Glomerular visceral epithelial cell (primary cell): ENCODE measurements at regions not wholly inside any gene's neighbourhood (a gene's known extent, or its start where the extent isn't known, plus 50 kb on each side); places are given as distances from the start of the nearest gene placed in this dataset.

Experiments used
- DNase-seq: peaks from one replicate; pipeline ENCODE4 v3.0.0-alpha.2; 2016; ENCODE audit errors: extremely low spot score

DNA sequence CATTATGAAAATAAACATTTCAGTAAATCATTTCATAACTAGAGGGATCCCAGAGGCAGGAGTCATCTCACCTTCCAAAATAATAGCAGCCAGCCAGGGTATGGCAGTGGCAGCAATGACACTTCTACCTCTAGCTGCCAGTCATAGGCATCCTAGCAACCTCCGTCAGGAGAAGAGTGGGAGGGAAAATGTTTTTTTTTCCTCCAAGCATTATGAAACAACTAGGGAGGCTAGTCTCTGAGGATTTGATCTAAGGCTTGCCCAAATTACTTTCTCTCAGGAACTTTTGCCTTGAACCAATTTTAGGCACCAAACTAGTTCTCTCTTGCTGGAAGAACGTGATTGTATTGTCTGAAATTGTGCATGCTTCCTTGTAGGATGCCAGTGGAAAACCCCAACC is 208.7 kb upstream of the PREP start:
- DNase-seq, result no peak

DNA sequence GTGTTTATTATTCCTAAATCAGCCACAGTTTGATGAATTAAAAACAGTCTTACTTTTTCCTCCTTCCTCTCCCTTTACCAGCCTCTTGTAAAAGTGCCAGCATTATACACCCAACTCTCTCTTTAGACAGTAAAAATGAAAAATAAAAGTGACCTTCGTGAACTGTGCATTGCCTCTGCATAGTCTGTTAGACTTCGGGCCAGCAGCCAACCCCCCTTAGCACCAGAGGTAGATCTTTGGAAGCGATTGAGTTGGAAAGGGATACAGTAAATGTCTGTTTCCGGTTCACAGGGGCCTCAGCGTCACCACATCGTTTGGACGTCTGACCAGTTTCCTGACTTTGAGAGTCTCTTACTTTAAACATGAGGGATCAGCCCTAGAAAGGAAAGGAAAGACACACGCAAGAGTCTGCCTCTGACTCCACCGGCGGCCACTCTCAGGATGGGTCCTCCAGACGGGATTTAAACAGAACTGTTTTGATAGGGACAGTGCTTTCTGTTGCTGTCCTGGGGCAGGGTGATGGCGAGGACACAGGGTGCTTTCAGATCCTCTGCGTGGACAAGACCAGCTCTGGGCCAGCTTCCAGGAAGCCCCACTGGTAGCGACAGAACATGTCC is 206.6 kb upstream of the PREP start:
- peak; percentile 38 for DNase-seq

DNA sequence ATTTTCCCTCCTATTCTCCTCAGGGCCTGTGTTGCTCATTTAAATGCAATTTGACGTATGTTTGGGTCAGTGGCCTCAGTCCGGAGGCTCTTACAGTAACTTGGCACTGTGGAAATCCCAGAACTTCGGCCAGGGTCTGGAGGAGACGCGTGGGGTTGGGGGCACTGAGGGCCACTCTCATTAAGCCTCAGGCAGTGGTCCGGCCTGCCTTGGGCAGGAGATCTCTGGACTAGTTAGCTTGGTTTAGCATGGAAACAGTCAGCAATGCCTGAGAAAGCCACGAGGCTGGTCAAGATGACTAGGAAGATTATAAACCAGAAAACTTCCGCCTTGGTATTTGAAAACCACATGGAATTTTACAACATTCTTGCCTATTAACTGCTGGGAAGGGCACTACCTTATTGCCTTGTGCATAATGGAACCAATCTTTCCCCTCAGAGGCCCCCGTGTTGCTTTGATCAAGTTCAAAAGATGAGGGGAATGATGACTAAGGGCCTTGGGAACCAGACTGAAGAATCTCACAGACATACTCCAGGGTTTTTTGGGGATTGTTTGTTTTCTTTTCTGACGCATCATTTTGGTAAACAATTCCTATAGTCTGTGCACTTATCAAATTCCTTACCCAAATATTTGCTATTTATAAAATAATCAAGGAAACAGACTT is 206.0 kb upstream of the PREP start:
- DNase-seq, result peak; percentile 93

DNA sequence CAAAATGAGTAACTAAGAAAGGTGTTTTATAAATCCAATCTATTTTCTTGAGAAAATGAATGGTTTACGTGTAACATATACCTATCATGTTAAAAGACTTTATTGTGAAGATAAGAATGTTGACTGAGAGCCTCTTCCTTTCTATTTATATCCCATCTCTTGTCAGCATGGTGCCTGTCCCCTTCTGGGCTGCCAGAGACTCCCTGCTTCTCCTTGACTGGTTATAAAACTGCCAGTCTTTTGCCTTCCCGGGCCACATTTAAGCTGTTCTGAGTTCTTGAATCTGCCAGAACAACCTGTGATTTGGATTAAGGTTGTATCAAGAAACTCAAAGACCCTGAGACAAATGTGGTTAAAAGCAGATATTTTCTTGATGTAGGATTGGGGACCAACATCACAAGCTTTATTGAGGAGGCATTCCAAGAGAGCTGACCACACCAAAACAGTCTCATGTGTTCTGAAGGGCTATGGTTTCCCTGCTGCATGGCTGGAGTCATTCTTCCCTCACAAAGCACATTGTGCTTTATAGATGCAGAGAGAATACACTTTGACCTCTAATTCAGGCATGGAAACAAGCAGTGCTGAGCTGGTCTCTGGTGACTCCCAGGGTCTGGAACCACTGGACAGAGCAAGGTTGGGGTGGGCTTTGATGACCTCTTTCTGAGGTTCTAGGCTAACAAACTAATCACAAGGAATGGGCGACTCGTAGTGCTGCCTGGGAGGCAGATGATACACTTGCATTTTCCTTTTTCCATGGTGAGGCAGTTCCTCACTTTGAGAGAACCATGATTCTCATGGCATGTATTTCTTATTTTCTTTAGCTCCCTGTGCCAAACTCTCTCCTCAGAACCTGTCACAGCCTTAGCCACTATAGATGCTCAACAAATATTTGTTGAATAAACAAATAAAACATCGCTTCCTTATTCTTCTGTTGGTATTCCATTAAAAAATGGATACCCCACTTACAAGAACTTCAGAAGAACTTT is 205.0 kb upstream of the PREP start:
- no peak for DNase-seq

DNA sequence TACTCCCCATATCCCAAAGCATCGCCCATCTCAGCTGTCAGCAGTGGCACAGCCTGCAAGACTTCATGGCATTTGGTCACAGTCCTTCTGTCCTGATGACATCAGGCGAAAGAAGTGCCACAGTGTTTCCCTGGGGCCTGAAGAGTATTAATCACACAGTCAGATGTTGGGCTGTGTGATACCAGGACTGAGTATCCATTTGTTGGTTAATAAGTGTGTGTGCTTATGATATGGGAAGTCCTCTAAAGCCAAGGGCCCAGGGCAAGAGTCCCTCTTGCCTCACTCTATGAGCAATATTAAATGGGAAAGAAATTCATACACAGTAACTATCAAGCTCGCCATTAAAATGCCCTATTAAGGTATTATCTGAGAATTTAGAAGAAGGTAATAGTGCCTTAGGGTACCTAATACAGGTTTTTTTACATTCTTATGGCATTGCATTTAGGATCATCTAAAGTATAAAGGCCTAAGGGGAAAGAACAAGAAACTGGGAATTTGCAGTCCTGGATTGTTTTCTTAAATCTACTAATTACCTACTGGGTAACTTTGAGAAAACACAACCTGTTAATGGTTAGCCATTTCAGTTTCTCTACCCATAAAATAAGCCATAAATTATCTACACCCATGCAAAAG is 204.1 kb upstream of the PREP start:
- DNase-seq, result no peak

DNA sequence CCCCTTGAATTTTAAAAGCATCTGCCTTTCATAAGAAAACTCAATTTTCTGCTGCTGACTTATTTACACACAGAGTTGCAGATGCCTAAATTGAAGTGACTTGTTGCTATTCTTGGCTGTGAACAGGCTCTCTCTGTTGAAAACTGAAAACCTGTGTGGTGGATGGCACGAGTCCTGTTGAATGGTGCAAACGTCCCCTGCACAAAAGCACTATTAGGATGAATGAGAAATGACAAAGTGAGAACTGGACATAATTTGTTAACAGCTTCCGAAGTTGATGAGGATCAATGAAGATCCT is 201.7 kb upstream of the PREP start:
- no peak for DNase-seq

DNA sequence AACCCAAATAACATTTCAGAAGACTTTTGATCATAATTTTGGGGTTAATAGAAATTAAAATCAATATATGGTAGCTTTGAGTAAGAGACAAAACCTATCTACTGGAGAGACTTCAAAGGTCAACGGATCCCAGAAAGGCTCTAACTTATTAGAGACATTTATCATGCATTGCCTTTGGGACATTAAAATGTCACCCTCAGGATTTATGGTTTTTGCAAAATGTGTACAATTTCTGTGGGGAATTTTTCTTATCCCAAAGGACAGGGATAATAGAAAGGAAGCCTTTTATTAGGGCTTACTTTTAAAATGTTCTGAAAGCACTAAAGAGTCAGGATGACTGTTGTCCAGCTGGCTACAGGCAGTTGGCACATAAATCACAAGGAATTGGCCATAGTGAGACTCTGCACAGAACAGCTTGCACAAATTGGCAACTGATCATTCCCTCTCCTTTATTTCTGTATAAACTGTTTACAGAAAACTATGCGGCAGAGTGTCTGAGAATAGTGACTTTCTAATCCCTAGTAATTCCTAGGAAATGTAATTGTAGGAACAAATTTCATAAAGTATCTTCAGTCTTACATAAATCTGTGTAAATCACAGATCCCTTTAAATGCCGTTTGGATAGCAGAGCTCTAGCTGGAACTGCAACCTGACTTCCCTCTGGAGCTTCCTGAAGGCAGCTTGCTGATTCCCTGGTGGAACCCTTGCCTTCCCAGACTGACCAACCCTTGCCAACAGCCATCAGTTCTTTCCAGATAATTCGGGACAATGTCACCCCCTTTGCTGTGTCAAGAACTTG is 201.1 kb upstream of the PREP start:
- no peak for DNase-seq

DNA sequence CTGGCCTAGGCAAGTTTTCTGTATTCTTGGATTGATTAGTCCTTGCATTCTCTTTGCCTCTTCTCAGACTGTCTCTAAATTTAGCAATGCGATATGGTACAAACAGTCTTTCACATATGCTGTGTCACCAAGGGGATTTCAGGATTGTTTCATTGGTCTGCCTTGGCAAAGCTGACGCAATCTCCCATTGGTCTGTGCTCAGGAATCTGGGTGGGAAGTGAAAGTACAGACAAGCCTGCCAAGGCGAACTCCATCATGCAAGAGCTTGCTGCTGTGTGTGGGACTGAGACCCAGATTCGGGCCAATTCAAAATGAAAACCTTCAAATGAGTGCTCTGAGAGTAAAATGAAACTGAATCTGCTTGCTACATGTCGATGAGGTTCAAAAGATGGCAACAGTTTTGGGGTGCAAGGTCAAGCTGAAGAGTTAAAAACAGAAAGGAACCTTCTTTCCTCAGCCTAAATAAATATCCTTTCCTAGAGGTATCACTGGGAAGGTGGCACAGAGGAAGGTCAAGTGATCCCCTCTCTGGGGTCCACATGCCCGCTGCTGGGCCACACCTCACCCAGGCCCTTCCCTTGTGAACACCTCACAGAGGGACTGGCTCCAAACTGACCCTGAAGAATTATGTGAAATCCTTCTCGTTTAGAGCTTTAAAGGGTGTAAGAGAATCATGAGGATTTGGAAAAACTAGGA is 198.8 kb upstream of the PREP start:
- peak; percentile 40 for DNase-seq

DNA sequence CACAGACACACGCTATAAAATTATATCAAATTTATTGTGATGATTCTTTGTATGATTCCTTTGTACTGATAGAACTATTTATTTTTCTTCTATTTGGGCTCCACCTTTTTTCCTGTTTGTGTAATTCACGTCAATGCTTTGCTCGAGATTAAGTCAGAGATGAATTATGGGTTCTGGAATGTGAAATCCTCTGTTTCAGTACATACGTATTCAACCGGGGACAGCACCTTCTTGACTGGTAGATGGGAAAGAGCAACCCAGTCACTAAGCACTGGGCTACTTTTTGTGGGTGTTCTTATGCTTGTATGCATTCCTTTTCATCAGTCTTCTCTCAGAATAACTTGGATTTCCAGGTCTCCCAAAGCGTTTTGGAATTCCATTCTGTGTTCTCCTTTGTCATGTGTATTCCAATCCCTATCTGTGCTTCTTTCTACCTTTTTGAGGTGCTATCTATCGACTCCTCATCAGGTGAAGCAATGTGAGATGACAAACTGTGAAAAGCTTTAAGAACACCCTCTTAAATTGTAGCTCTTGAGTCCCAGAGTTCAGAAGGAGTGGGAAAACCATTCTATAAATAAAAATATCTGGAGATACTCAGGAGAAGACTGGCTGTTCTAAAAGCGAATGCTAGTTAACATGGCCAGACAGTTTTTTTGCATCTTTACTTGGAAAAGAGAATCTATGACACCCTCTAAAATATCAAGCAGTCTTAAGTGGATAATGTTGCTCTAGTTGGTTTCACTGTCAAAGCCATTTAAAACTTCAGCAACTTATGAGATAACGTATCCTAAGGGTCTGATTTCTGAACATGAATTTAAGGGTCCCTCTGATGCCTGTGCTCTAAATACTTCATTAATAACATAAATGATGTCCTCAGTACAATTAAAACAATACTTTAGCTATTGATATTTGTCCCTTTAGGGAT is 197.7 kb upstream of the PREP start:
- DNase-seq, result no peak

DNA sequence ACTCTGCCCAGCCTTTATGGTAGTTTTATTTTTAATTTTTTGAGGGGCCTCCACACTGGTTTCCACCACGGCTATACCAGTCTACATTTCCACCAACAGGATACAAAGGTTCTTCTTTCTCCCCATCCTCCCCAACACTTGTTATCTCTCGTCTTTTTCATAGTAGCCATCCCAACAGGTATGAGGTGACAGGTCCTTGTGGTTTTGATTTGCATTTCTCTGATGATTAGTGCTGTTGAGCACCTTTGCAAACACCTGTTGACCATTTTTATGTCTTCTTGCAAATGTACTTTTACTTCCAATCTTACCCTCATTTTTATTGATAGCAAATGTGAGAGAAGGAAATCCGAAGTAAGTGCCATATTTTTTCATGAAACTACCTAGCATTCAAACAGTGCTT is 195.4 kb upstream of the PREP start:
- DNase-seq, result no peak

DNA sequence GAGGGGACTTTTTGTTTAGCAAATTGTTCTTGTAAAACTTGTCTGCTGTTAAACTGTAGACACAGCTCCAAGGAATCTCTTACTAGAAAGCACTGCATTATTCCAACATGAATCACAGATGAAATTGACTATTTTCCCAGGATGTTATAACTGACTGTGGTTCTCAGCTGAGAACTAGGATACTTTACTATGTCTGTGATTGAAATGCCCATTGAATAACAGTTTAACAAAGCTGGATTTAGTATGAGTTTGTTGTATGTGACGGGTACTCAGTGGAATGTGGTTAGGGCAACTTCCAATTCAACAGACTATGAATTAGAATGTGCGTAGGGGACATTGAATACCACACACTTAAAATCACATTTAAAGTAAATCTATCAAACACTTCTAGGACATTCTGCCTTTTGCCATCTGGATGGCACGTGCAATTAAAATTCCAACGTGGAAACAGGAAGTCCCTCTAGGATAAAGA is 193.4 kb upstream of the PREP start:
- DNase-seq, result peak; percentile 91

DNA sequence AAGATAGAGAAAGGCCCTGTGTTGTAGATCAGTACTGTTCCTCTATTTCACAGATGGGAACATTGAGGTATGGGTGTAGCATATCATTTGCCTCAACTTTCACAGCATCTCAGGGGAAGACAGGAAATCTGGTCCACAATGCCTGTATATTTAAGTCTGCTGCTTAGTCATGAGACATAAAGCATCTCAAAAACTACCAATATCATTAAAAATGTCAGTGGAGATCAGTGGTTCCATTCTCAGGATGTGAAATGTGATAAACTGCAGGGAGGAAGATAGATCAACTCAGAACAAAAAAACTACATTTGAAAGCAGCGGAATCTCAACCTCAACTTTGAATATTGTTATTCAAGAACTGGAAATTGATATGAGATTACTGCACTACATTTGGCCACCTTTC is 192.9 kb upstream of the PREP start:
- DNase-seq, result no peak

DNA sequence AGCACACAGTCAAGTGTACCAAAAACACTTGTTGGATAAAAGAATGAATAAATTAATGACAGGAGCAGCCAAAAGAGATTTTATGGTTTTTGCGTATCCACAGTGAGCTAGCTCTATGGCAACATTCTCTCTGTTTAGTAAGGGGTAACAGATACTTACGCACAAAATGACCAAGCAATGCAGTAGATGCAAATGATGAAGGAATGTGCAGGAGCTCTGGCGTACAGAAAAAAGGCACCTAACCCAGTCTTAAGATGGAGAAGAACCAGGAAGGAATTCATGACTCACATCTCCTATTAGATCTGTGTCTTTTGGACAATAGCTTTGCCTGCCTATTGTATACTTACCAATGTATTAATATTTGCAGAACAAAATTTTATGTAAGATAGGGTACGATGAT is 191.9 kb upstream of the PREP start:
- peak; percentile 26 for DNase-seq

DNA sequence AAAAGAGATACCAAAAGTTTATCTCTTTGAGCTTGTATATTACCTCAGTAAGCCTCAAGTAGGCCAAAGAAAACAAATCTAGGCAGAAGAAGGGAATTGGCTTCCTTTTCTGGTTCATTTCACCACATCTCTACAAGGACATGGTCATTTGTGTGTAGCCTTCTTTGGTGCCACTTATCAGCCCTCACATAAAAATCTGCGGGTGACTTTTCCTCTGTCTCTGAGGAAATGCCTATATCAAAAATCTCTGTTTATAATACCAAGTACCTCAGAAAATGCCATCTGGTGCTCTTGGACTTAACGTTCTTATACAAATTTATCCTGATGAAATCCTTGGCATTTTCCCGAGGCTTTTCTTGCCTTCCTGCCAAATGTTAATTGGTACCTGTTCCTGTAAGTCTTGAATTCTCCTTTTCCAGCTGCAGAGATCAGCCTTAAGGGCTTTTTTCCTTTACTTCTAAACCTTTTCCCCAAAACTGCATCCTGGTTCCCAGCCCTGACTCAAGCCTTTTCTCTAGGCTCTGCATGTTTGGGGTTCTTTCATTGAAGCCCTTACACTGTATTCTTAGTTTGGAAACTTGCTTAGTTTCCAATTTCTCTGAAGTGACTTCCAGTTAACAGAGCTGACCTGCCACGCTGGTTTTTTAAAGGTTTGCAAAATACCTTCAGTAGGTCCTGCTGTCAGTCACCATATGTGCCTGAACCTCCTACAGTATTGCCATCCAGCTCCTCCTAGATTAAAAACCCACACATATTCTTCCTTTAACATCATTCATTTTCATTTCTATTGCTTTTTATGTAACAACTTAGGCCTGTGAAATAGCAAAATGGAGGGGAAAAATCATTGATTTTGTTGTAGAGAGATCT is 191.2 kb upstream of the PREP start:
- DNase-seq, result no peak

DNA sequence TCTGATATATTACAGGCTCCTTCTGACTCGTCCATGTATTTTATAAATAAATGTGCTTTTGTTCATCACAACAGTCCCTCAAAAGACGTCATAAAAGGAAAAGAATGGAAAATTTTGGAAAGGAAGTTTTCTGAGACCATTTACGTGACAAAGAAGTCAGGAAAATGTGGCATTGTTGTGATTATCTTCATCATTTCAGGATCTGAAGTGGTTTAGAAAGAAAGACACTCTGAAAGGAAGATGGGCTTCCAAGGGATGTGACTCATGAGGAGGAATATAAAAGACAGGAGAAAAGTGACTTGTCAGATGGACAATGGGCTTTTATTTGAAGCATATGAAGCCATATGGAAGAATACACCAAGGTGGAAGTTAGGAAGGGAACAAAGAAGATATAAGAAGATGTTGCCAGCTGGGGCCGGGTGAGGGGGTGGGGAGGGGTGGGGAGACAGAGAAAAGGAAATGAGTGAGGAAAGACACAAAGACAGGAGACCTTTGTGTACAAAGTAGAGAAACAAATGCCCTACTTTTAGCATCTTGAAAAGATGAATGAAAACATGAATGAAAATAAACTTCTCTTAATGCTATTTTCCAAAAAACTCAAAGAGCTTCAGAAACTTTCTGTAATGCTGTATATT is 190.3 kb upstream of the PREP start:
- DNase-seq, result no peak

DNA sequence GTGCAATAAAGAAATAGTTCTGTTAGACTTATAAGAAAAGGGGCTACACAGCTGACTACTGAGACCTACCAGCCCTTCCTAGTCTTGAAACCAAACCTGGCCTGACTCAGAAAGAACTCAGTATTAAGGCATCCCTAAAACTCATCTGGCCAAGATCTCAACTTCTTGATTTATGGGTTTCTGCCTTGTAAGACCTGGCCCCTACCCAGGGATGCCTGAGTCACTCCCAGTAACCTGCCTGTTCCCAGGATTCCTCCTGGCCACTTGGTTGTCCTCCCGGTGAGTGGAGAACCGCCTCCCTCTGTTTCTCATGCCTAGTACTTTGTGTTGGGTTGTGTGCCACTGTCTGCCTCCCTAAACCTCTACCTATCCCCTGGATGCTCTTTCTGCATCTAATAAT is 189.4 kb upstream of the PREP start:
- DNase-seq, result peak; percentile 75

DNA sequence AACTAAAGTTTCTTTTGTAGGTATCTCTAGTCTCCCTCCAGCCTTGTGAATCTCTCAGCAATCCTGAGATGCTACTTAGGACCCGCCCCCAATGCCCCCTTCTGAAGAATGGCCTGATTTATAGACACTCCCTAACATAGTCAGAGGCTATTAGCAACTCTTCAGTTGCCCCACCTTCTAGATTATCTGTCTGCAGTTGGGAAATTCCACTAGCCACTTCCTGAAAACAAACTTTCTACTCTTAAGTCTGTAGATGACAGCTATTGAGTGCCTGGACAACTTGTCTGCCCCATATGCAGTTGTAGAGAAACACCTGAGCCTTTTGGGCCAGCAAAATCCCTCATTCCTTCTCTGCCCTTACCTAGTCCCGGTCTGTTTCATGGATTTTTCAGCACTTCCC is 188.2 kb upstream of the PREP start:
- DNase-seq, result peak; percentile 48

DNA sequence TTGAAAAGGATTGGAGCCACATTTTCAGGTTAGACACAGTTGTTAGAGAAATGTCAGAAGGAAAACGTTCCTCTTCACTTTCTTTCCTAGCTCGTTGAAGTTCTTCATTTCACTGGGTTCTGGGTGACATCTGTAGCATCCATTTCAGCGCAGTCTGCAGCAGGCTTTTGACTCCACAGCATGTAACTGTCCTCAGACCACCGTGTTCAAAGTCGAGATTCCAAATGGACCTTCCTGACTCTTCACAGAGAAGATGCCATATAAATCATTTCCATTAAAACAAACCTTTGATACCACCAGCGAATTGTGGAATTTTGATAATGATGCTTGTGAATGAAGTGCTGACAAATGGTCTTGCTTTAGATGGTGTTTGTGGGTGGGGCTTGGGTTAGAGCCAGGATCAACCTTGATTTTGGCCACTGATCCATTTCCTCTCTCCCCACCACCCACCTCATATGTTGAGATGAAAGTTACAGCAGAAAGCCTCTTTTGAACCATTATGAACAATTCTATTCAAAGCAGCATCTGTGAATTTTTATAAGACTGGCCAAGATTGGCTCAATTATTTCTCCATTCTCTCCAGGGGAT is 185.3 kb upstream of the PREP start:
- no peak for DNase-seq
